ENCODE measurements at regions not wholly inside any gene's neighbourhood (a gene's known extent, or its start where the extent isn't known, plus 50 kb on each side); places are given as distances from the start of the nearest gene placed in this dataset.

DNA sequence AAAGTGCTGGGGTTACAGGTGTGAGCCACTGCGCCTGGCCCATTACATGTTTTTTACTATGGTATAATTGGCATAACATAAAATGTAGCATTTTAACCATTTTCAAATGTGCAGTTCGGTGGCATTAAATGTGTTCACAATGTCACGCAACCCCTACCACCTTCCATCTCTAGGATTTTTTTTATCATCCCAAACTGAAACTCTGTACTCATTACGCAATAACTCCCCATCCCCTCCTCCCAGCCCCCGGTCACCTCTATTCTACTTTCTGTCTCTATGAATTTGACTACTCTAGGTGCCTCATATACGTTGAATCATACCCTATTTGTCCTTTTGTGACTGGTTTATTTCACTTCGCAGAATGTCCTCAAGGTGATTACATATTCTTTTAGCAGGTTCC lies 233.1 kb upstream of the ARID1B start:
- no peak for TF ChIP-seq CREB1 (CRISPR knock-in tag; IDR thresholded peaks at IDR 0.05; ENCODE audit: low read depth)
- TF ChIP-seq, protein P1, sequence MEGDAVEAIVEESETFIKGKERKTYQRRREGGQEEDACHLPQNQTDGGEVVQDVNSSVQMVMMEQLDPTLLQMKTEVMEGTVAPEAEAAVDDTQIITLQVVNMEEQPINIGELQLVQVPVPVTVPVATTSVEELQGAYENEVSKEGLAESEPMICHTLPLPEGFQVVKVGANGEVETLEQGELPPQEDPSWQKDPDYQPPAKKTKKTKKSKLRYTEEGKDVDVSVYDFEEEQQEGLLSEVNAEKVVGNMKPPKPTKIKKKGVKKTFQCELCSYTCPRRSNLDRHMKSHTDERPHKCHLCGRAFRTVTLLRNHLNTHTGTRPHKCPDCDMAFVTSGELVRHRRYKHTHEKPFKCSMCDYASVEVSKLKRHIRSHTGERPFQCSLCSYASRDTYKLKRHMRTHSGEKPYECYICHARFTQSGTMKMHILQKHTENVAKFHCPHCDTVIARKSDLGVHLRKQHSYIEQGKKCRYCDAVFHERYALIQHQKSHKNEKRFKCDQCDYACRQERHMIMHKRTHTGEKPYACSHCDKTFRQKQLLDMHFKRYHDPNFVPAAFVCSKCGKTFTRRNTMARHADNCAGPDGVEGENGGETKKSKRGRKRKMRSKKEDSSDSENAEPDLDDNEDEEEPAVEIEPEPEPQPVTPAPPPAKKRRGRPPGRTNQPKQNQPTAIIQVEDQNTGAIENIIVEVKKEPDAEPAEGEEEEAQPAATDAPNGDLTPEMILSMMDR (conservative IDR thresholded peaks at IDR 0.05; ENCODE audit: low read depth in 2 of 2) = no peak
- TF ChIP-seq, protein P2, sequence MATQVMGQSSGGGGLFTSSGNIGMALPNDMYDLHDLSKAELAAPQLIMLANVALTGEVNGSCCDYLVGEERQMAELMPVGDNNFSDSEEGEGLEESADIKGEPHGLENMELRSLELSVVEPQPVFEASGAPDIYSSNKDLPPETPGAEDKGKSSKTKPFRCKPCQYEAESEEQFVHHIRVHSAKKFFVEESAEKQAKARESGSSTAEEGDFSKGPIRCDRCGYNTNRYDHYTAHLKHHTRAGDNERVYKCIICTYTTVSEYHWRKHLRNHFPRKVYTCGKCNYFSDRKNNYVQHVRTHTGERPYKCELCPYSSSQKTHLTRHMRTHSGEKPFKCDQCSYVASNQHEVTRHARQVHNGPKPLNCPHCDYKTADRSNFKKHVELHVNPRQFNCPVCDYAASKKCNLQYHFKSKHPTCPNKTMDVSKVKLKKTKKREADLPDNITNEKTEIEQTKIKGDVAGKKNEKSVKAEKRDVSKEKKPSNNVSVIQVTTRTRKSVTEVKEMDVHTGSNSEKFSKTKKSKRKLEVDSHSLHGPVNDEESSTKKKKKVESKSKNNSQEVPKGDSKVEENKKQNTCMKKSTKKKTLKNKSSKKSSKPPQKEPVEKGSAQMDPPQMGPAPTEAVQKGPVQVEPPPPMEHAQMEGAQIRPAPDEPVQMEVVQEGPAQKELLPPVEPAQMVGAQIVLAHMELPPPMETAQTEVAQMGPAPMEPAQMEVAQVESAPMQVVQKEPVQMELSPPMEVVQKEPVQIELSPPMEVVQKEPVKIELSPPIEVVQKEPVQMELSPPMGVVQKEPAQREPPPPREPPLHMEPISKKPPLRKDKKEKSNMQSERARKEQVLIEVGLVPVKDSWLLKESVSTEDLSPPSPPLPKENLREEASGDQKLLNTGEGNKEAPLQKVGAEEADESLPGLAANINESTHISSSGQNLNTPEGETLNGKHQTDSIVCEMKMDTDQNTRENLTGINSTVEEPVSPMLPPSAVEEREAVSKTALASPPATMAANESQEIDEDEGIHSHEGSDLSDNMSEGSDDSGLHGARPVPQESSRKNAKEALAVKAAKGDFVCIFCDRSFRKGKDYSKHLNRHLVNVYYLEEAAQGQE (IDR thresholded peaks at IDR 0.05; ENCODE audit: unreplicated experiment) = no peak
- TF ChIP-seq POLR2AphosphoS5 (IDR thresholded peaks at IDR 0.05; ENCODE audit: low read depth) = no peak

Measured in GM23338 (cell line).